Endothelial cell of umbilical vein (primary cell): ENCODE measurements at regions not wholly inside any gene's neighbourhood (a gene's known extent, or its start where the extent isn't known, plus 50 kb on each side); places are given as distances from the start of the nearest gene placed in this dataset.

Experiments
- BruUV-seq: library from RNA; stranded (reverse); fragments of 400-500 nt; replicated peaks from 2 replicates; lab custom pipeline; 2021; lab: Mats Ljungman, UMichigan
- CTCF ChIA-PET: fragments of 300-600, 350-600 bp; sonication (Branson Sonifier 250); formaldehyde crosslinking; loops from one replicate; lab custom pipeline; 2021; ENCODE audit warnings: antibody characterized with exemption, inconsistent platforms; lab: Charles Lee
- POLR2A ChIA-PET: fragments of 300-600, 350-600 bp; sonication (Branson Sonifier 250); formaldehyde crosslinking; loops from one replicate; lab custom pipeline; 2021; ENCODE audit warnings: antibody characterized with exemption, inconsistent platforms; lab: Charles Lee
- DNase-seq: peaks from one replicate; pipeline ENCODE4 v3.0.0-alpha.2; 2011; ENCODE audit warnings: low read depth, low spot score
- FAIRE-seq: peaks from 2 replicates; lab custom pipeline; 2011; peaks lifted over from hg19 to GRCh38; lab: Jason Lieb, UNC
- H2AFZ ChIP-seq: 2 replicates; pipeline ENCODE4 v1.6.0; 2012; ENCODE audit warnings: low read depth, low read length, control low read depth, inconsistent platforms
- H3K27ac ChIP-seq: 2 replicates; pipeline ENCODE4 v1.5.1; 2011; ENCODE audit warnings: low read depth, mild to moderate bottlenecking, control low read depth, low read length, moderate library complexity; ENCODE audit not compliant: insufficient read depth
- H3K27me3 ChIP-seq, 2 experiments: 2 replicates each; pipeline versions ENCODE4 v1.6.0 to v1.6.1; 2011; ENCODE audit warnings: low read length in 2 of 2, mixed read lengths in 1 of 2; ENCODE audit not compliant: control insufficient read depth in 2 of 2, insufficient read depth in 2 of 2
- H3K36me3 ChIP-seq, 2 experiments: 2 replicates in 1 of 2; 3 replicates in 1 of 2; pipeline ENCODE4 v1.5.1; 2011; ENCODE audit warnings: low read length in 2 of 2, mild to moderate bottlenecking in 1 of 2, moderate library complexity in 1 of 2; ENCODE audit not compliant: control insufficient read depth in 2 of 2, insufficient read depth in 2 of 2; ENCODE audit errors: extremely low read depth in 1 of 2
- H3K4me1 ChIP-seq: 3 replicates; pipeline ENCODE4 v1.5.1; 2011; ENCODE audit warnings: mild to moderate bottlenecking, low read length; ENCODE audit not compliant: control insufficient read depth, insufficient read depth; ENCODE audit errors: extremely low read depth
- H3K4me2 ChIP-seq: 2 replicates; pipeline ENCODE4 v1.6.1; 2011; ENCODE audit warnings: low read length, control low read depth, mixed read lengths; ENCODE audit not compliant: insufficient read depth
- H3K4me3 ChIP-seq, 3 experiments: fragments of 200-600 bp in 1 of 3; sonication (generic), shearing (Covaris generic) in 1 of 3; replicated peaks in 1 of 3; 2 replicates each; pipeline ENCODE4 v1.5.1; 2011 to 2016; ENCODE audit warnings: control low read depth in 3 of 3, low read length in 3 of 3, mild to moderate bottlenecking in 2 of 3, inconsistent platforms in 1 of 3, low read depth in 1 of 3, moderate library complexity in 1 of 3; ENCODE audit not compliant: insufficient read depth in 1 of 3
- H3K79me2 ChIP-seq: 2 replicates; pipeline ENCODE4 v1.6.0; 2012; ENCODE audit warnings: low read length, inconsistent platforms; ENCODE audit not compliant: control insufficient read depth, insufficient read depth
- H3K9ac ChIP-seq: replicated peaks from 2 replicates; pipeline ENCODE3; 2011; ENCODE audit warnings: low read length, control low read depth; ENCODE audit not compliant: insufficient read depth; ENCODE audit errors: extremely low read depth
- H3K9me1 ChIP-seq: replicated peaks from 3 replicates; pipeline ENCODE4 v1.6.0; 2011; ENCODE audit warnings: mild to moderate bottlenecking, low read length; ENCODE audit not compliant: control insufficient read depth, insufficient read depth; ENCODE audit errors: extremely low read depth
- H3K9me3 ChIP-seq: replicated peaks from 2 replicates; pipeline ENCODE4 v1.5.1; 2012; ENCODE audit warnings: low read length, inconsistent platforms; ENCODE audit not compliant: control insufficient read depth, insufficient read depth
- H4K20me1 ChIP-seq: replicated peaks from 2 replicates; pipeline ENCODE3; 2011; ENCODE audit warnings: mild to moderate bottlenecking, low read length; ENCODE audit not compliant: control insufficient read depth, insufficient read depth; ENCODE audit errors: extremely low read depth
- CTCF ChIP-seq, 2 donors: IDR thresholded peaks; 1 replicate in 1 of 2; 2 replicates in 1 of 2; pipeline ENCODE4 v1.5.1; 2011; ENCODE audit warnings: low read length in 2 of 2, mild to moderate bottlenecking in 2 of 2, moderate library complexity in 2 of 2, control low read depth in 1 of 2, inconsistent platforms in 1 of 2, low read depth in 1 of 2; ENCODE audit not compliant: insufficient read depth in 1 of 2; ENCODE audit errors: extremely low read depth in 1 of 2
- EZH2 ChIP-seq: IDR thresholded peaks from 2 replicates; pipeline ENCODE4 v1.6.1; 2012; ENCODE audit warnings: borderline replicate concordance, low read depth, mild to moderate bottlenecking, moderate library complexity, low read length, inconsistent platforms; ENCODE audit not compliant: severe bottlenecking
- FOS ChIP-seq: IDR thresholded peaks from 2 replicates; pipeline ENCODE4 v1.6.1; 2011; ENCODE audit warnings: mild to moderate bottlenecking, low read length, moderate library complexity, borderline replicate concordance; ENCODE audit not compliant: insufficient read depth
- GATA2 ChIP-seq: IDR thresholded peaks from 2 replicates; pipeline ENCODE4 v1.7.0; 2011; ENCODE audit warnings: low read depth, mild to moderate bottlenecking, moderate library complexity, mixed read lengths, low read length; ENCODE audit not compliant: insufficient read length, insufficient read depth
- JUN ChIP-seq: IDR thresholded peaks from 2 replicates; pipeline ENCODE4 v1.6.1; 2011; ENCODE audit warnings: borderline replicate concordance, low read depth; ENCODE audit not compliant: insufficient read length, insufficient read depth
- MYC ChIP-seq: IDR thresholded peaks from one replicate; pipeline ENCODE4 v1.6.1; 2011; ENCODE audit warnings: mild to moderate bottlenecking, low read depth, low read length
- POLR2A ChIP-seq: IDR thresholded peaks from 2 replicates; pipeline ENCODE4 v1.6.1; 2012; ENCODE audit warnings: low read depth, mild to moderate bottlenecking, control low read depth, low read length
- POLR2AphosphoS5 ChIP-seq: IDR thresholded peaks from 2 replicates; pipeline ENCODE4 v1.6.1; 2012; ENCODE audit warnings: low read depth, mild to moderate bottlenecking, control low read depth, low read length, moderate library complexity; ENCODE audit not compliant: insufficient read depth
- dilution Hi-C: fragments of 300-500 bp; cut with MboI; formaldehyde crosslinking; loops from one replicate; pipeline ENCODE4 v1.15.0; 2019; ENCODE audit warnings: low sequenced_read_pairs; ENCODE audit not compliant: extremely low pct_ligation_motif_present
- intact Hi-C: fragments of 100-400 bp; cut with micrococcal nuclease; formaldehyde crosslinking; loops from one replicate; pipeline ENCODE4 v1.10.0; 2022

DNA sequence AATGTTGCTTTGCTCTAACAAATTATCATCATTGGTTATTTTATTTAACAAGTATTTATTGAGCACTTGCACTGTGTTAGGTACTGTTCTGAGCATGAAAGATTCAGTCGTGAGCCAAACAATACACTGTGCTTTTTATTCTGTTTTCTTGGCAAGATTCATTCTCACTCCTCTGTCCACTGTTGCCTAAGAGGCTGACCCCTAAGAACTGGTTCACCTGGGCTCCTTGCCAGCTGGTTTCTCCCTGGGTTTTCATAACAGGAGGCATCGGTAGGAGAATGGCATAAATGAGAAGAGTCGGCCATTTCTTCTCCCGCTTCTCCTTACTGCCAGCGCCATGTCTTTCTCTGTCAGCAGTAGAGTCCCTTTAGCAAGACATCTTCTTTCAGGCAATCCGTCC, 243.7 kb upstream of the DIAPH2 start:
- CTCF ChIA-PET, result no interaction called here
- Histone ChIP-seq H3K4me1 (peaks cover 19% of the 10 kb centered on the region), H3K79me2 (no peaks in the 10 kb centered on the region), H3K9me1 (no peaks in the 10 kb centered on the region), H3K9me3 (no peaks in the 10 kb centered on the region), H3K9ac (no peak overlapping the region), H2AFZ (no peak overlapping the region), H3K36me3 (no peaks in the 10 kb centered on the region), H3K4me2 (no peak overlapping the region), H3K4me3 (no peak overlapping the region), H3K27me3 (no peaks in the 10 kb centered on the region), H3K27ac (no peak overlapping the region), H4K20me1 (no peaks in the 10 kb centered on the region)
- no TSS peak for BruUV-seq
- intact Hi-C loops (no loop called here), dilution Hi-C loops (no loop called here)
- DNase-seq (no peak), FAIRE-seq (no peak)
- no peak for TF ChIP-seq GATA2
- no peak for TF ChIP-seq POLR2AphosphoS5
- TF ChIP-seq POLR2A, result no peak
- no peak for TF ChIP-seq FOS
- POLR2A ChIA-PET, result no interaction called here

DNA sequence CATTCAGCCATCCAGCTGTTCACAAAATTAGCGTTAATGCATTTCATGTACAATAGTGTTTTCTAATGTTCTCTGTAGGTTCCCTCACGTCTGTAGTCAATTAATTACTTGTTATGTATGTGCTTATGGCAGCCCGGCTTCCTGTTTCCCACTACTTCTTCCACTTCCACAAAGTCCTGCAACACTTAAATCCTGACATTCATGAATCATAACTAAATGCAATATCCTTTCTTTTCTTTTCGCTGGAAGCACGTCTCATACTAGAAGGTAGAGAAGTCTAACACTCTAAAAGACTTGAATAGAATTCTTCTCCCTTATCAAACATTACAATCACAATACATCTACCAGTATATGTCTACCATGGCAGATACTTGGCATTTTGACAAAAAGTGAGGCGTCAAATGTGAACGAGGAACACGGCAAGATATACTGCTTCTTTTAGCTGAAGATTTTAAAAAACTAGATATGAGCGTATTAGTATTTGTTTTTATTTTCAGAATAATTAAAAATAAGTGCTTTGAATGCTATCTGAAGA, 239.0 kb upstream of the DIAPH2 start:
- H3K9ac ChIP-seq, result no peak overlapping the region
- DNase-seq (peak; percentile 66), FAIRE-seq (peak; percentile 48)
- no peaks in the 10 kb centered on the region for H3K27me3 ChIP-seq
- H3K9me3 ChIP-seq, result no peaks in the 10 kb centered on the region
- no peaks in the 10 kb centered on the region for H4K20me1 ChIP-seq
- H3K4me3 ChIP-seq, result no peak overlapping the region
- ChIA-PET POLR2A (no interaction called here), CTCF (no interaction called here)
- no peak for TF ChIP-seq CTCF (IDR thresholded peaks at IDR 0.05; ENCODE audit: extremely low read depth in 1 of 2, insufficient read depth in 1 of 2, low read depth in 1 of 2, low read length in 2 of 2)
- no peak for TF ChIP-seq JUN
- TF ChIP-seq MYC, result no peak
- no peak for TF ChIP-seq POLR2AphosphoS5
- no peak for TF ChIP-seq GATA2
- TF ChIP-seq FOS, result no peak
- no peak for TF ChIP-seq EZH2
- peaks cover 9% of the 10 kb centered on the region for H3K4me1 ChIP-seq
- no peaks in the 10 kb centered on the region for H3K9me1 ChIP-seq
- H3K79me2 ChIP-seq, result no peaks in the 10 kb centered on the region
- peak overlapping the region; percentile 47 for H3K4me2 ChIP-seq
- no peaks in the 10 kb centered on the region for H3K36me3 ChIP-seq
- no peak overlapping the region for H2AFZ ChIP-seq
- intact Hi-C loops (no loop called here), dilution Hi-C loops (no loop called here)
- H3K27ac ChIP-seq, result no peak overlapping the region
- no TSS peak for BruUV-seq
